Right renal cortex interstitium (tissue), 3 donors: ENCODE measurements at regions not wholly inside any gene's neighbourhood (a gene's known extent, or its start where the extent isn't known, plus 50 kb on each side); places are given as distances from the start of the nearest gene placed in this dataset.

Experiments
- DNase-seq, 3 donors: peaks; one replicate each; pipeline ENCODE4 v3.0.0-alpha.2; 2013; ENCODE audit warnings: low read depth in 3 of 3, low spot score in 2 of 3

DNA sequence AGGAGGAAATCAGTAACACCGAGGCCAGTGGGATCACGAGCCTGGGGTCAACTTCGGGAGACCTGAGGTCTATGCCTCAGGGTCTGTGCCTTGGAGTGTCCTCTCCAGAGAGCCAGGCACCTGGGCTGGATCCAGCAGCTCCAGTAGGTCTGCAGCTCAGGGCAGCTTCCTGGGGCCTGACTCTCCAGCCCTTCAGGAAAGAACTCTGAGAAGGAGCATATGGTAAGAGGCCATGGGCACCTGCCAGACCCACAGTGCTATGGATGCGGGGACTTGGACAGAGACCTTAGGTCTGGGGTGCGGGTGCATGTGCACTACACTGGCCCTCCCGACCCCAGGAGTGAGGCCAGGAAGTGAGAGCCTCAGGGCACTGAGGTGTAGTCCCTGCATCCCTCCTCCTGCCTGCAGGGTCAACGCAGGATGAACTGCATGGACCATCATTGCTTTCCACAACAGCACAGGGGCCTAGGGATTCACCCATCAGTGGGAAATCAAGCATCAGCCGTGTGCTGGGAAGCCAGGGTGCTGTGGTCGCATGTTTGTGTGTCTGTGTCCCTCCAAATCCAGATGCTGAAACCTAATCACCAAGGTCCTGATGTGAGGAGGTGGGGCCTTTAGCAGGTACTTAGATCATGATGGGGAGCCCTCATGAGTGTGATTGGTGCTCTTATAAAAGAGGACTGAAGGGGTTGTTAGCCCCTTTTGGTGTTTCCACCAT, 210.9 kb upstream of the CST7 start:
- no peak for DNase-seq

DNA sequence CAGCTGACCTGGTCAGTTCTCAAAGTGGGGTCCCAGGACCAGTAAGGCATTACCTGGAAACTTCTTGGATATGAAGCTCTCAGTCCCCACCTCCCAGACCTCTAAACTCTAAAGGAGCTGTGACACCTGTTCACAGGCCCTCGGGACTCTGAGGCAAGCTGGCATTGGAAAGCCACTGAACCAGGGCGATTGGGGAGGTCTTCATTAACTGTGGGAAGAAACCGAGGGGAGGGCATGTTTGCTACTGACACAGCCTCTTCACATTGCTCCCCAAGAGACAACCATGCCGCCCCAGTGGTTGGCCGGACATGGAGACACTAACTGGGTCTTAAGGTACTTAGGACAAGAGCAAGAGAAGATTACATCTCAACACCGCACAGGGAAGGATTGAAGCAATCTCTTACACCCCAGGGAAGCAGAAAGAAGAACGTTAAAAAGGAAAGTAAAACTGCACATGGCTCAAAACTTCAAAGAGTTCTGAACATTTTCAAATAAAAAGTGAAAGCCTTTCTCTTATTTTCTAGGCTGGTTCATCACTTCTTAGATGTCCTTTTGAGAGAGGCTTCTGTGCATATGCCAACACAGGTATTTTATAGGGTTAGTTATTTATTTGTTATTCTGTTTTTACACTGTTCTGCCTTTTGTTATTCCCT, 210.0 kb upstream of the CST7 start:
- DNase-seq, result no peak

- no peak for DNase-seq
Observed at GRCh38 chr20:24739746-24740145, 209.3 kb upstream of the CST7 start.

GRCh38 chr20:24741493-24742072, 207.5 kb upstream of the CST7 start:
- no peak for DNase-seq

- no peak for DNase-seq
Observed at GRCh38 chr20:24742436-24742835, 206.6 kb upstream of the CST7 start.

- no peak for DNase-seq
Observed at GRCh38 chr20:24742989-24743388, 206.1 kb upstream of the CST7 start.

- no peak for DNase-seq
Observed at GRCh38 chr20:24743641-24744040, 205.4 kb upstream of the CST7 start.

DNA sequence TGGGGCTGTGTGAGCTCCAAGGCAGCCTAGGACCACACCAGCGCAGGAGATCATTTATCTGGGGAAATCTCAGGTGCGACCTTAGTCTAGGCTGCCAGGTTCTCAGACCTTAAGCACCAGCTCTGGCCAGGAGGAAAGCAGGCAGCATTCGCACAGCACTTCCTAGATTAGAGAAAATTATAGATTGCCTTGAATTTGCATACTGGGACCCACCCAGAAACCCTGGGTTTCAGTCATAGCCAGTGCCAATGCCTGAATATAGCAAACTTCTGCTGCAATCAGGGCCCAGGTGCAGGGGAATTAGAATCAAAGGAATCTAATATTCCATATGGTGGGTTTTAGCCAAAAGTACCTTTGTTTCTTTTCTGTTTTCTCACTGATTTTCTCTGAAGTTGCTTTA, 204.3 kb upstream of the CST7 start:
- no peak for DNase-seq

GRCh38 chr20:24745206-24745605, 203.9 kb upstream of the CST7 start:
- no peak for DNase-seq

- DNase-seq, result no peak
Observed at GRCh38 chr20:24745617-24746350, 203.3 kb upstream of the CST7 start.

DNA sequence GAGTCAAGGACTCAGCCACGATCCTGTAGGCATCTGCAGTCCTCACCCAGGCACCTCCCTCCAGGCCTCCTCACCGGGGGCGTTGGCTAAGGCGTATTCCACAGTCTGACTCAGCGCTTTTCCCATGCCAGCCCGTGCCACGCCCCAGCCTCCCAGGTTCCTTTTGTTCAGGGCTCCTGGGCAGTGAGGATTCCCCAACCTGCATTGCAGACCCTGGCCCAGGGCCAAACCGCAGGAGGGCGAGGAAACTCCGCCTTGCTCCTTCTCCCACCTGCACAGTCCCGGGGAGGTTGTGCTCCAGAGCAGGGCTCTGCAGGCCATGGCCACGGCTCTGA, 202.8 kb upstream of the CST7 start:
- no peak for DNase-seq

- no peak for DNase-seq
Observed at GRCh38 chr20:24747010-24747712, 201.9 kb upstream of the CST7 start.

GRCh38 chr20:24747881-24748595, 201.0 kb upstream of the CST7 start:
- no peak for DNase-seq

- no peak for DNase-seq
Observed at GRCh38 chr20:24751551-24751950, 197.5 kb upstream of the CST7 start.

- no peak for DNase-seq
Observed at GRCh38 chr20:24752612-24753011, 196.5 kb upstream of the CST7 start.

DNA sequence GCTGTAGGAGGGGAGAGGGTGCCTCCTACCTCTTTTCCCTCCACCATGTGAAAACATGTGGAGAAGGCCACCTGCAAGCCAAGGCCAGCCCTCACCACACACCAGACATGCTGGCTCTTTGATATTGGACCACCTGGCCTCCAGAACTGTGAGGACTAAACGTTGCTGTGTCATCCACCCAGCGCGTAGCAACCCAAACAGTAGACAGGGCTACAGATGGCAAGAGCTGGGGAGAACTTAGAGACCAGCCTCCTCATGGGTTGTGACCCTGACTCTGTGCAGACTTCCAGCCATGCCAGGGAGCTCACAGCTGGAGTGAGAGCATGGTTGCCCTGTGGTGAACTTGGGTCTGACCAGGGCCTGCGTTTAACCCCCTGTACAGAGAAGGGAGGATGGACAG, 195.9 kb upstream of the CST7 start:
- DNase-seq, result no peak

DNA sequence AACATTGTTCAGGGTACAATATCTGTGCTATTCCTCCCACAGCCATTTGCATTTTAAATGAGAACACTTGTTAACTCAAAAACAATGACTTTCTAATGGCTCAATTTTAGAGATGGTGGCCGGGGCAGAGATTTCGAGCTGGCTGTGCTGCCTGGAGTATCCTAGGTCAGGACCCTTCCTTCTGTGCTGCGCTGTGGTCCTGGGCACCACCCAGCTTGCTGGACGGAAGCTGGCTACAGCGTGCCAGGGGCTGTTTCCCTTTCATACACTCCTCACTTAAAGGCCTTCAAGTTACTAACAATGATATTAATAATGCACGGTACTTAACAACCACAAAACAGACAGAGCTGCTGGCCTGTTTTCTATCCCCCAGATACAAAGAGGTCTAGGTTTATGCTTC, 194.4 kb upstream of the CST7 start:
- no peak for DNase-seq

DNA sequence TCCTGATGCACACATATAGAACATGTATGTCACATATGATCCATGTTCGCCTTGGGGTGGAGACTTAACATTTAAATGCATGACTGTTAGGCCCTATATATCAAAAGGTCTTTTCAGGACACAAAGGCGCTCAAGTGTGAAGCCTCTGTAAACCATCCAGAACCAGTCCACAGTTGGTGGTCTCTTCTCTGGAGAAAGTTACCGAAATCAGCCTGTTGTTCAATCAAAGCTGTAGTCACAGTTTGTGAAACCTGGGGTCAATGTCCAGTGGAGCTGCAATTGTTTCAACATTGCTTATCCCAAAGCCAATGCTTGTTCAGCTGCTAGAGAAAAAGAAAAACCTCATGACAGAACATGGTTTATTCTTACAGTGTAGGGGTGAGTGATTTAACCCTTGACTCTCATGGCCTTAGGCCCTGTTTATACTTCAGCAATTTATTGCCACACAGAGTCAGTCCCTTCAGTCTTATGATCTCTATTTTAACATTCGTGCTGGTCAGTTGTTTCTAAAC, 193.6 kb upstream of the CST7 start:
- DNase-seq, result no peak

- DNase-seq, result no peak
Observed at GRCh38 chr20:24756292-24757025, 192.6 kb upstream of the CST7 start.
